ENCODE measurements at regions not wholly inside any gene's neighbourhood (a gene's known extent, or its start where the extent isn't known, plus 50 kb on each side); places are given as distances from the start of the nearest gene placed in this dataset.

- TF ChIP-seq CTCF (IDR thresholded peaks at IDR 0.05) (no peak), EP300 (IDR thresholded peaks at IDR 0.05) (no peak), POLR2A (IDR thresholded peaks at IDR 0.05) (no peak)
These were observed 1253.9 kb downstream of the BRD1 start for GRCh38 chr22:48573766-48574165.
